DMS79 treated with DMSO at 0.1 percent for 48 hours (cell line): ENCODE measurements at regions not wholly inside any gene's neighbourhood (a gene's known extent, or its start where the extent isn't known, plus 50 kb on each side); places are given as distances from the start of the nearest gene placed in this dataset.
"Not testable (repeated sequence)": the region's sequence is repeated elsewhere in the genome, so short reads cannot be mapped to it uniquely, and the experiment has no call there.

Experiments
- DNase-seq: peaks from one replicate; lab custom pipeline; 2025; lab: John Stamatoyannopoulos, UW

DNA sequence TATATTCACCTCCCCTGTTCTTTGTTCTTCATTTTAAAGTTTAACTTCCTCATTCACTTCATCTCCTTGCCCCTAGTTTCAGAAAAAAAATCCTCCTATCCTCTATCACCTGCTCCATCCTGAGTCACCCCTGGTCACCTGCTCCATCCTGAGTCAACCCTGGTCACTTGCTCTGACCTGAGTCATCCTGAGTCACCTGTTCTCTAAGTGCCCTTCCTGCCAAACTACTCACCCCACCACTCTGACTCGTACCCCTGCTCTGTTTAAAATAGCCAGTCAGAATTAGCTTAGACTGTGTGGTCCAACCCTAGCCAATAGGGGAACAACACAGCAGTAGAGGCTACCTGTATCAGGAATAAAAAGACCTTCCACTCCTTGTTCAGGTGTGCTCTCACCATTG, 716.9 kb downstream of the ZBBX start:
- DNase-seq: no peak

DNA sequence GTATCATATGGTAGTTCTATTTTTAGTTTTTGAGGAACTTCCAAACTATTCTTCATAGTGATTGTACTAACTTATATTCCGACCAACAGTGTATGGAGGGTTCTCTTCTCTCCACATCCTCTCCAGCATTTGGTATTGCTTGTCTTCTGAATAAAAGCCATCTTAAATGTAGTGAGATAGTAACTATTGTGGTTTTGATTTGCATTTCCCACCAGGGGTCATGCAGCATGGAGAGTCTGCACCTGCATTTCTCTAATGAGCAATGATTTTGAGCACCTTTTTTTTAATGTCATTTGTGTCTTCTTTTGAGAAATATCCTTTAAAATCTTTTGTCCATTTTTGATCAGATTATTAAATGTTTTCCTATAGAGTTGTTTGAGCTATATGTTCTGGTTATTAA, 718.5 kb downstream of the ZBBX start:
- DNase-seq: no peak

DNA sequence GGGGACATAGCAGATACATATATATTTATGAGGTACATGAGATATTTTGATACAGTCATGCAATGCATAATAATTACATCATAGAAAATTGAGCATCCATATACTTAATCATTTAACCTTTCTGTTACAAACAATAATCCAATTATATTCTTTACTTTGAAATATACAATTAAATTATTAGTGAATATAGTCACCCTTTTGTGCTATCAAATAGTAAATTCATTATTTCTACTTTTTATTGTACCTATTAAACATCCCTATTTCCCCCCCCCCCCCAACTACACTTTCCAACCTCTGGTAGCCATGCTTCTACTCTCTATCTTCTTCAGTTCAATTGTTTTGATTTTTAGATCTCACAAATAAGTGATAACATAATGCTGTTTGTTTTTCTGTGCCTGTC, 719.1 kb downstream of the ZBBX start:
- DNase-seq: no peak

GRCh38 chr3:166637984-166638530, 742.0 kb downstream of the ZBBX start:
- DNase-seq: no peak

DNA sequence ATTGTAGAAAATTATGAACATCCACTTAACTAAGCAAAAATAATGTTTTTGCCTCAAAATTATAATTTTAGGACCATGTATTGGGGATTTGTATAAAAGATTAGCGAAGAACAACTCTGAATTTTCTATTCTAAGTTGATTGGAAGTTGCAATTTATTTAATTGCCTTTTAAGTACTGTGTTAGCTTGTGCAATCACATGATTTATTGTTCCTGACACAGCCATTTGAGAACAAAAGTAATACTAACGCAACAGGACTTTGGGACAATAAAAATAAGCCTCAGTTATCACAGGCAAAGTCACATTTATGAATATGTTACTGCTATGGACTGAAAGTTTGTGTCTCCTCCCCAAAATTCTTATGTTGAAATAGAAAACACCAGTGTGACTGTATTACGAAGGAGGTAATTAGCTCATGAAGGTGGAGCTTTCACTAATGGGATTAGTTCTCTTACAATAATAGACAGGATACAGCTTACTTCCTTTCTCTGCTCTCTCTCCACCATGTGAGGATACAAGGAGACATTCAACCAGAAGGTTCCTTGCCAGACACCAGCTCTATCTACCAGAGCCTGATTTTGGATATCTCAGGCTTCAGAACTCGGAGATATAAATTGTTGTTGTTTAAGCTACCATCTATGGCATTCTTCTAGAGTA, 745.9 kb downstream of the ZBBX start:
- DNase-seq: no peak

- no peak for DNase-seq
Measured at GRCh38 chr3:166630190-166630589, 749.9 kb downstream of the ZBBX start.

DNA sequence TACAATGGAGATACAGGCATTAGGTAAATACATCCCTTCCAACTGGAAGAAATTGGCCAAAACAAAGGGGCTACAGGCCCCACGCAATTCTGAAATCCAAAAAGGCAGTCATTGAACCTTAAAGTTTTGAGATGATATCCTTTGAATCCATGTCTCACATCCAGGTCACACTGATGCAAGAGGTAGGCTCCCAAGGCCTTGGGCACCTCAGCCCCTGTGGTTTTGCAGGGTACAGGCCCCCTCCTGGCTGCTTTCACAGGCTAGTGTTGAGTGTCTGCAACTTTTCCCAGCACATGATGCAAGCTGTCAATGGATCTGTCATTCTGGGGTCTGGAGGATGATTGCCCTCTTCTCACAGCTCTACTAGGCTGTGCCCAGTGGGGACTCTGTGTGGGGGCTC, 766.7 kb downstream of the ZBBX start:
- DNase-seq: no peak

DNA sequence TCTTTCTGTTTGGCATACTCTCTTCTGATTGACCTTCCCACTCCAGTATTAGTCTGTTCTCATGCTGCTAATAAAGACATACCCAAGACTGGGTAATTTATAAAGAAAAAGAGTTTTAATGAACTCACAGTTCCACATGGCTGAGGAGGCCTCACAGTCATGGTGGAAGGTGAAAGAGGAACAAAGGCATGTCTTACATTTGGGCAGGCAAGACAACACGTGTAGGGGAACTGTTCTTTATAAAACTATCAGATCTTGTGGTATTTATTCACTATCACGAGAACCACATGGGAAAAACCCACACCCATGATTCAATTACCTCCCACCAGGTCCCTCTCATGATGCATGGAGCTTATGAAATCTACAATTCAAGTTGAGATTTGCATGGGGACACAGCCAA, 767.3 kb downstream of the ZBBX start:
- DNase-seq: not testable (repeated sequence)

- no peak for DNase-seq
Measured at GRCh38 chr3:166607933-166608521, 770.8 kb upstream of the BCHE start.

GRCh38 chr3:166606988-166607387, 769.8 kb upstream of the BCHE start:
- DNase-seq: no peak

DNA sequence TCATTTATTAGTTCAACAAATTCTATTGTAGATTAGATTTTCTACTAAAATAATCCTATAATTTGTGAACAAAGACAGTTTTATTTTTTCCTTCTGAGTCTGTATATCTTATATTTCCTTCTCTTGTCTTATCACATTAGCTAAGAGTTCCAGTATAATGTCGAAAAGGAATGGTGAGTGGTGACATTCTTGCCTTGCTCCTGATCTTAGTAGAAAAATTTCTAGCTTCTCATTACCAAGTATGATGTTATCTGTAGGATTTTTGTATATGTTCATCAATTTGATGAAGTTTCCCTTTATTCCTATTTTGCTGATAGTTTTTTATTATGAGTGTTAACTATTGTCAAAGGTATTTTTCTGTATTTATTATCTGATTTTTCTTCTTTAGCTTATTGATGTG, 756.6 kb upstream of the BCHE start:
- DNase-seq: no peak

- no peak for DNase-seq
Measured at GRCh38 chr3:166582236-166582635, 745.0 kb upstream of the BCHE start.

DNA sequence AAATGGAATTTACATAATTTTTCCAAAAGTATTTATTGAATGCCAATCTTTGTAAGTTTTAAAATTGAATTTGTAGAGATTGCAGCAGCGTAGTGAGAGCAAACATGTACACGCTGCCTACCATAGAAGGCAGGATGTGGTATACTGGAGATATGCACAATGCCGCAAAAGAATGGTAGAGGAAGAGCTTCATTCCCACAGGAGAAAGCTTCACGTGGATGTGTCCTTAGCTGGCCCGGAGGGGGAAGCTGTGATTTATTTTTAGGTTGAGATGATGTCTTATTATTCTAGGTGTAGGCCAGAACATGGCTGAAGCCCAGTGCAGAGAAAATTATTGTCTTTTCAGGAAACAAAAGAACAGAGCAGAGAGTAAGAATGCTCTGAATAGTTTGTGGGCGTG, 743.3 kb upstream of the BCHE start:
- DNase-seq: no peak

- no peak for DNase-seq
Measured at GRCh38 chr3:166575161-166575560, 737.9 kb upstream of the BCHE start.

DNA sequence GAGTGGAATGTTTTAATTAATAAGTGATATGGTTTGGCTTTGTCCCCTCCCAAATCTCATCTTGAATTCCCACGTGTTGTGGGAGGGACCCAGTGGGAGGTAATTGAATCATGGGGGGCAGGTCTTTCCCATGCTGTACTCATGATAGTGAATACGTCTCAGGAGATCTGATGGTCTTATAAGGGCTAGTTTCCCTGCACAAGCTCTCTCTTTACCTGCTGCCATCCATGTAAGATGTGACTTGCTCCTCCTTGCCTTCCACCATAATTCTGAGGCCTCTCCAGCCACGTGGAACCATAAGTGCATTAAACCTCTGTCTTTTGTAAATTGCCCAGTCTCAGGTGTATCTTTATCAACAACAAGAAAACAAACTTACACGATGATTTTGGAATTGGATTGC, 734.5 kb upstream of the BCHE start:
- not testable (repeated sequence) for DNase-seq

DNA sequence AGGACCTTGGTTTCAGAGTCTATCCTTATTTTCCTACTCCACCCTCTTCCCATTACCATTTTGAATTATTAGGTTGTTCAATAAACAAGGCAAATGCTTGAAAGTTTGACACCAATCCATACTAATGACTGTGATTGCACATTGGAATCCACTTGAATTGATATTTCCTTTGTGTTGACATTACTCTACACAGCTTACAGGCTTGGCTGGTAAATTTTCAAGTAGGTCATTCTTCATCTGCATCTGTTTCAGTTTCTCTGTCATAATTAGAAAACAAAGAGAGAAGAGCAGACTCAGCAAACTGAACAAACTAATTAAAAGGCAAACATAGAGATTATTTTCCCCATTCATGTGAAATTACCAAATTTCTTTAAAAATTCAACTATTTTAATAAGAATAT, 732.9 kb upstream of the BCHE start:
- no peak for DNase-seq

- no peak for DNase-seq
Measured at GRCh38 chr3:166569589-166569988, 732.4 kb upstream of the BCHE start.

- no peak for DNase-seq
Measured at GRCh38 chr3:166560253-166560652, 723.0 kb upstream of the BCHE start.

DNA sequence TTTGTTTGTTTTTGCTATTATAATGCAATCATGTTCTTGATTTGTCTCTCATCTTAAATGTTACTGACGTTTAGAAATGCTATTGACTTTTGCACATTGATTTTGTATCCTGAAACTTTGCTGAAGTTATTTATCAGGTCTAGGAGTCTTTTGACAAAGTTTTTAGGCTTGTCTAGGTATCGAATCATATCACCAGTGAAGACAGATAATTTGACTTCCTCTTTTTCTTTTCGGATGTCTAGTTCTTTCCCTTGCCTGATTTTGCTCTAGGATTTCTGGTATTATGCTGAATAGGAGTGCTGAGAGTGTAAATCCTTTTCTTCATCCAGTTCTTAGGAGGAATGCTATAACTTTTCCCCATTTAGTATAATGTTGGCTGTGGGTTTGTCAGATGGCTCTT, 719.7 kb upstream of the BCHE start:
- DNase-seq: no peak

- DNase-seq: no peak
Measured at GRCh38 chr3:166554023-166554422, 716.8 kb upstream of the BCHE start.

DNA sequence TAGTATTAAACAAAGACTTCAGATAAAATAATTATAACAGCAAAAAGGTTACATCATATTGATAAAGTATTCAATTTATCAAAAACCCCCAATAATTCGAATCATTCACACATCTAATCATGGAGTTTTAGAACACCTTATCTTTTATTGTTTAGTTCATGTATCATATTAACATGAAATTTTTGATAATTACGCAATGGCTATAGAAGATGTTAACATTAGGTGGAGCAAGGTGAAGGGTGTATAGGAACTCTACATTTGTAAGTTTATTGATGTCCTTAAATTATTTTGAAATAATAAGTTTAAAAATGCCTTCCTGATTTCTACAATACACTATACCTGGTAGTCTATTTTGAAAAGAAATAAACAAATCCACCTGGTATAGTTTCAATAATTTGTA, 696.5 kb upstream of the BCHE start:
- DNase-seq: no peak

GRCh38 chr3:166531730-166532129, 694.5 kb upstream of the BCHE start:
- DNase-seq: no peak

- no peak for DNase-seq
Measured at GRCh38 chr3:166527325-166527724, 690.1 kb upstream of the BCHE start.

DNA sequence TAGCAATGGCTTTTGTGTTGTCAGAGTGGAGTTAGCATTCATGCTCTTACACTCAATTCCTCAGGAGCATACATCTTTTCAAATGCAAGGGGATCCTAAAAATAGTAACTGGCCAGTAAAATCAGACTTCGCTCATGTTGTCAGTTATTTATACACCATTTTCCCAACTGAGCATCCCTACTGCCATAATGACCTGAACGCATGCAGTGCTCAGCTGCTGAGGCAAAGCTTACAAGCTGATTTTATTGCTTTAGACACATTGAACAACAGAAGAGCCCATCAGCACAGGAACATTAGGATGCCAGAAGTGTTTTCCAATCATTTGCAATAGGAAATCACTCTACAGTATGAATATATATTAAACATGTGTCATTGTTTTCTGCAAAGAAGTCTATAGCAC, 689.7 kb upstream of the BCHE start:
- DNase-seq: no peak
